ENCODE measurements at regions not wholly inside any gene's neighbourhood (a gene's known extent, or its start where the extent isn't known, plus 50 kb on each side); places are given as distances from the start of the nearest gene placed in this dataset.

GRCh38 chr3:168157903-168158302 is 62.2 kb upstream of the GOLIM4 start:
- DNase-seq, result no peak
- ChIA-PET POLR2A (ENCODE audit: unreplicated experiment) (no interaction called here), CTCF (no interaction called here)
- no TSS peak for BruUV-seq (replicated peaks)
- no peak overlapping the region for H3K18ac ChIP-seq (ENCODE audit: low read depth, low read length)
- no peak overlapping the region for H2BK5ac ChIP-seq (ENCODE audit: low read depth, low read length, poor library complexity, severe bottlenecking)
- H3K4ac ChIP-seq (ENCODE audit: low read depth, low read length), result no peak overlapping the region
- no peaks in the 10 kb centered on the region for H3K4me1 ChIP-seq (ENCODE audit: control insufficient read depth, insufficient read depth, low read length)
- H4K8ac ChIP-seq (ENCODE audit: low read depth in 2 of 2, low read length in 2 of 2), result no peak overlapping the region
- H2AK9ac ChIP-seq (replicated peaks; ENCODE audit: low read depth, low read length, poor library complexity), result no peak overlapping the region
- intact Hi-C loops (cut with micrococcal nuclease), result no loop called here
- H3K27me3 ChIP-seq (ENCODE audit: control insufficient read depth, insufficient read depth, low read length), result peaks cover 4% of the 10 kb centered on the region; the same call in 1 of the 2 replicates
- H3K36me3 ChIP-seq (ENCODE audit: control insufficient read depth, insufficient read depth, low read length), result no peaks in the 10 kb centered on the region
- ATAC-seq (ENCODE audit: low read depth), result no peak
- H3K4me2 ChIP-seq (ENCODE audit: low read depth, low read length), result no peak overlapping the region
- H4K91ac ChIP-seq (ENCODE audit: insufficient read depth, low read depth, low read length), result no peak overlapping the region
- H2BK20ac ChIP-seq (ENCODE audit: low read depth, low read length), result no peak overlapping the region
- H2BK120ac ChIP-seq (ENCODE audit: low read depth, low read length), result no peak overlapping the region
- H3K56ac ChIP-seq (ENCODE audit: extremely low read depth, insufficient read depth, low read length), result no peak overlapping the region
- H2AK5ac ChIP-seq (ENCODE audit: low read depth, low read length), result no peak overlapping the region
- H3K9me3 ChIP-seq (ENCODE audit: control insufficient read depth, insufficient read depth, low read length), result no peaks in the 10 kb centered on the region; the same call in 1 of the 2 replicates
- dilution Hi-C loops (cut with HindIII; ENCODE audit: low sequenced_read_pairs, unreplicated experiment), result loop anchor here (25.0 kb wide), 1 partner anchor 121 kb away; no protein-coding TSS in a partner anchor
- no peaks in the 10 kb centered on the region for H3K9me1 ChIP-seq (ENCODE audit: insufficient read depth, low read length)
- in situ Hi-C loops (cut with MboI; ENCODE audit: low sequenced_read_pairs), result loop anchor here (25.0 kb wide), 1 partner anchor 221 kb away; no protein-coding TSS in a partner anchor
- H3K14ac ChIP-seq (replicated peaks; ENCODE audit: low read depth, low read length), result no peak overlapping the region
- no peak overlapping the region for H4K5ac ChIP-seq (ENCODE audit: low read depth, low read length)
- H3K79me1 ChIP-seq (ENCODE audit: low read depth in 1 of 2, low read length in 2 of 2), result no peaks in the 10 kb centered on the region
- TF ChIP-seq CEBPB (IDR thresholded peaks at IDR 0.05; ENCODE audit: low read depth, low read length) (no peak), CTCF (conservative IDR thresholded peaks at IDR 0.05; ENCODE audit: low read depth, low read length) (no peak), SMC3 (IDR thresholded peaks at IDR 0.05; ENCODE audit: low read depth, low read length) (no peak), BHLHE40 (IDR thresholded peaks at IDR 0.05; ENCODE audit: low read depth, low read length) (no peak), NFE2L2 (IDR thresholded peaks at IDR 0.05; ENCODE audit: low read depth, low read length) (no peak), CHD1 (IDR thresholded peaks at IDR 0.05; ENCODE audit: low read depth, low read length) (no peak), MXI1 (IDR thresholded peaks at IDR 0.05; ENCODE audit: borderline replicate concordance, low read depth, low read length) (no peak), RCOR1 (IDR thresholded peaks at IDR 0.05; ENCODE audit: insufficient replicate concordance, low read length) (no peak), MAZ (IDR thresholded peaks at IDR 0.05; ENCODE audit: borderline replicate concordance, low read depth, low read length) (no peak), USF2 (IDR thresholded peaks at IDR 0.05; ENCODE audit: low read depth, low read length) (no peak), ELK1 (IDR thresholded peaks at IDR 0.05; ENCODE audit: borderline replicate concordance, low read depth, low read length) (no peak), FOS (IDR thresholded peaks at IDR 0.05; ENCODE audit: low read depth, low read length) (no peak)
- H3K23ac ChIP-seq (ENCODE audit: low read depth, low read length), result no peak overlapping the region
- H4K20me1 ChIP-seq (ENCODE audit: insufficient read depth, low read length), result no peaks in the 10 kb centered on the region
- no peak overlapping the region for H3K27ac ChIP-seq (ENCODE audit: insufficient read depth, low read length)
- H3K4me3 ChIP-seq (ENCODE audit: insufficient read depth, low read depth, low read length), result no peak overlapping the region
- H2BK15ac ChIP-seq (ENCODE audit: low read depth, low read length), result no peak overlapping the region
- H2AFZ ChIP-seq (replicated peaks; ENCODE audit: low read length, poor library complexity), result no peak overlapping the region
- no peak overlapping the region for H3K9ac ChIP-seq (ENCODE audit: low read depth, low read length)
- WGBS, 2 experiments (ENCODE audit: extremely low coverage in 2 of 2, insufficient read length in 1 of 2), result no CpG with 5 or more reads among the region's 2 CpGs
